ENCODE measurements at regions not wholly inside any gene's neighbourhood (a gene's known extent, or its start where the extent isn't known, plus 50 kb on each side); places are given as distances from the start of the nearest gene placed in this dataset.
"Not testable (repeated sequence)": the region's sequence is repeated elsewhere in the genome, so short reads cannot be mapped to it uniquely, and the experiment has no call there.

GRCh38 chr4:155587766-155588165 is 78.9 kb upstream of the GUCY1A1 start:
- H3K36me3 ChIP-seq: no peaks in the 10 kb centered on the region
- H3K4me3 ChIP-seq: no peak overlapping the region
- TF ChIP-seq EP300 (IDR thresholded peaks at IDR 0.05): no peak
- no peak for TF ChIP-seq POLR2A (IDR thresholded peaks at IDR 0.05)
- TF ChIP-seq CTCF (IDR thresholded peaks at IDR 0.05): no peak
- H3K27me3 ChIP-seq: no peaks in the 10 kb centered on the region
- peaks cover 0 to 8% (median 0%) of the 10 kb centered on the region in 4 donors for H3K4me1 ChIP-seq
- 91 to 95% methylated on average over 3 of the region's 3 CpGs for WGBS, 2 donors
- H3K27ac ChIP-seq: no peak overlapping the region
- DNase-seq (ENCODE audit: low spot score in 2 of 2): no peak
- H3K9me3 ChIP-seq: no peaks in the 10 kb centered on the region

- no peaks in the 10 kb centered on the region for H3K9me3 ChIP-seq
- no peak for DNase-seq (ENCODE audit: low spot score in 2 of 2)
- no peaks in the 10 kb centered on the region for H3K27me3 ChIP-seq
- 9 to 24% methylated on average over 4 of the region's 4 CpGs for WGBS, 2 donors
- peaks cover 0 to 4% (median 0%) of the 10 kb centered on the region in 4 donors for H3K4me1 ChIP-seq
- H3K4me3 ChIP-seq: no peak overlapping the region
- peak overlapping the region in 1 of 4 donors; percentile 28 for H3K27ac ChIP-seq
- TF ChIP-seq CTCF (IDR thresholded peaks at IDR 0.05) (no peak), EP300 (IDR thresholded peaks at IDR 0.05) (no peak), POLR2A (IDR thresholded peaks at IDR 0.05) (no peak)
- H3K36me3 ChIP-seq: no peaks in the 10 kb centered on the region
Observed at GRCh38 chr4:155582971-155583437, 83.6 kb upstream of the GUCY1A1 start.

GRCh38 chr4:155582041-155582440 is 84.6 kb upstream of the GUCY1A1 start:
- peaks cover 0 to 4% (median 0%) of the 10 kb centered on the region in 4 donors for H3K4me1 ChIP-seq

DNA sequence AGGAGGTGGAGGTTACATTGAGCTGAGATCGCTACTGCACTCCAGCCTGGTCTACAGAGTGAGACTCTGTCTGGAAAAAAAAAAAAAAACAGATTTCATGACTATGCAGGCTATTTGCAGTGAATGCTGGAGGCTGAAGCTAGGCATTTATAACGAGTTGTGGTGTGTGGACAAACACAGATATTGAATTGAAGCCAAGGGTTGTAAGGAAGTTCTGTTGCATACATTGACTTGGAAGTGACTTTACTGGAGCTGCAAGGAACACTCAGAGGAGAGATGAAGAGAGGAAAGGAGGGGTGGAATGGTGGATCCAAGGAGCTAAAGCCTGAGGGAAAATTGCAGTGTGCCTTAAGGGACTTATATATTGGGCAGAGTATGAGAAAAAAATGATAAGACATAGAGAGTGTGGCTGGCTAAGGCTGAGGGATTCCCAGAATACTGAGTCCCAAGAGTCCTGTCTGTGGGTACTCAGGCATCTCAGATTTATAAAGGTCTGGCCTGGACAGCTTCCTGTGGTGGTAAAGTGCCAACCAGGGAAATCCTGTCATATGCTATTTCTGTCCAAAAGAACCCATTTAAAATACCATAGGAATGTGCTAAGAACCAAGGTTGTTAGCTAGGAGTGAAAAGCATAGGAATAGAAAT is 87.8 kb upstream of the GUCY1A1 start:
- H3K4me1 ChIP-seq: peaks cover 0 to 4% (median 0%) of the 10 kb centered on the region in 4 donors
- no peak for DNase-seq (ENCODE audit: low spot score in 2 of 2)
- no peak for TF ChIP-seq EP300 (IDR thresholded peaks at IDR 0.05)
- TF ChIP-seq POLR2A (IDR thresholded peaks at IDR 0.05): no peak
- no peak for TF ChIP-seq CTCF (IDR thresholded peaks at IDR 0.05)
- no peak overlapping the region for H3K4me3 ChIP-seq
- H3K36me3 ChIP-seq: no peaks in the 10 kb centered on the region
- WGBS, 2 donors: 37 to 46% methylated on average over 2 of the region's 2 CpGs
- H3K9me3 ChIP-seq: no peaks in the 10 kb centered on the region
- H3K27me3 ChIP-seq: no peaks in the 10 kb centered on the region
- no peak overlapping the region for H3K27ac ChIP-seq

More at GRCh38 chr4:155582041-155582440, 84.6 kb upstream of the GUCY1A1 start:
- Histone ChIP-seq H3K9me3 (no peaks in the 10 kb centered on the region), H3K27ac (no peak overlapping the region), H3K36me3 (no peaks in the 10 kb centered on the region), H3K27me3 (no peaks in the 10 kb centered on the region), H3K4me3 (no peak overlapping the region)
- no peak for TF ChIP-seq EP300 (IDR thresholded peaks at IDR 0.05)
- no peak for TF ChIP-seq CTCF (IDR thresholded peaks at IDR 0.05)
- TF ChIP-seq POLR2A (IDR thresholded peaks at IDR 0.05): no peak
- no peak for DNase-seq (ENCODE audit: low spot score in 2 of 2)
- 83 to 97% methylated on average over 1 of the region's 1 CpG for WGBS, 2 donors

DNA sequence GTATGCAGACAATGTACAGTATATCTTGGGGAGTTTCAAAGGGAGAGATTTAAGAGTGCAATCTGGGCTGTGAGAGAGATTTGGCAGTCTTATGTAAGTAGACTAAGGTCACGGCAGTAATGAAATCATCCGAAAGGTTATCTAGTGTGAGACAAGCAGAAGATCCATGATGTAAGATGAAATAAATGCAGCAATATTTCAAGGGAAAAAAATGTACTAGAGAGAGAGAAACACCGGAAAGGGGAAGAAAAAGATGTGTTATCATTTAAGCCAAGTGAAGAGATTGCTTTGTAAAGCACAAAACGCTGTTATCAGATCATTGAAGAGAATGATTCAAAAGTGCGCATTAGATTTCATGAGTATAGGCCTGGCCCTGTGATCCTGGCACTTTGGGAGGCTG is 88.4 kb upstream of the GUCY1A1 start:
- 70 to 75% methylated on average over 5 of the region's 5 CpGs for whole genome bisulfite sequencing, 2 donors
- Histone ChIP-seq H3K27me3 (no peaks in the 10 kb centered on the region), H3K27ac (no peak overlapping the region), H3K9me3 (peaks cover 0 to 4% (median 0%) of the 10 kb centered on the region in 4 donors), H3K4me3 (no peak overlapping the region), H3K4me1 (peaks cover 0 to 2% (median 0%) of the 10 kb centered on the region in 4 donors), H3K36me3 (no peaks in the 10 kb centered on the region)
- DNase-seq (ENCODE audit: low spot score in 2 of 2): no peak
- TF ChIP-seq EP300 (IDR thresholded peaks at IDR 0.05): no peak
- no peak for TF ChIP-seq CTCF (IDR thresholded peaks at IDR 0.05)
- TF ChIP-seq POLR2A (IDR thresholded peaks at IDR 0.05): no peak

DNA sequence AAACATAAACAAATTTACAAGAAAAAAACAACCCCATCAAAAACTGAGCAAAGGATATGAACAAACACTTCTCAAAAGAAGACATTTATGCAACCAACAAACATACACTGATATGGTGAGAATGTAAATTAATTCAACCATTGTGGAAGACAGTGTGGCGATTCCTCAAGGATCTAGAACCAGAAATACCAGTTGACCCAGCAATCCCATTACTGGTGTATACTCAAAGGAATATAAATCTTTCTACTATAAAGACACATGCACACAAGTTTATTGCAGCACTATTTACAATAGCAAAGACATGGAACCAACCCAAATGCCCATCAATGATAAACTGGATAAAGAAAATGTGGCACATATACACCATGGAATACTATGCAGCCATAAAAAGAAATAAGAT is 92.3 kb upstream of the GUCY1A1 start:
- H3K36me3 ChIP-seq; H3K4me3 ChIP-seq; H3K27me3 ChIP-seq; H3K4me1 ChIP-seq; H3K27ac ChIP-seq; DNase-seq (ENCODE audit: low spot score in 2 of 2); H3K9me3 ChIP-seq: not testable (repeated sequence)
- WGBS, 2 donors: 31 to 46% methylated on average over 1 of the region's 1 CpG
